Stimulated activated CD4-positive, alpha-beta T cell treated with anti-CD3 and anti-CD28 coated beads, Interleukin-2, amount 100 ng/mL, for 24 hours (primary cell): ENCODE measurements at regions not wholly inside any gene's neighbourhood (a gene's known extent, or its start where the extent isn't known, plus 50 kb on each side); places are given as distances from the start of the nearest gene placed in this dataset.

Experiments
- DNase-seq, 2 donors: peaks; one replicate each; pipeline ENCODE4 v3.0.0-alpha.2; 2020

- no peak for DNase-seq
Observed at GRCh38 chr9:109830545-109830944, 50.5 kb downstream of the PALM2AKAP2 start.

- no peak for DNase-seq
Observed at GRCh38 chr9:109831998-109832658, 52.1 kb downstream of the PALM2AKAP2 start.

DNA sequence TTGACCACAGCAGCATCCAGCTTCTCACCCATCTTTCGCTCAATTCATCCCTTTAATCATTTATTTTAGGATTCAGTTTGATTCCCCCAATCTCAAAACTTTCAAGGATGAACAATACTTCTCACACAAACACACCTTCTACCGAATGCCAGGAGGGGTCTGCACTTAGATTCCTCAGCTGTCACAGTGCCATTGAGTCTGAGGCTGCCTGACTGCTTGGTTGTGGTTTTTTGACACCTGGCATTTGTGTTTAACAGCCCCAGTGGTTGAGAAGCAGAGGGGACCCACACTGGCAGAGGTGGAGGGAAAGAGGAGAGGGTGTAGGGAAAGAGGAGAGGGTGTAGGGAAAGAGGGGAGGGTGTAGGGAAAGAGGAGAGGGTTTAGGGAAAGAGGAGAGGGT is 54.9 kb downstream of the PALM2AKAP2 start:
- DNase-seq = no peak

GRCh38 chr9:109843641-109844040 is 63.6 kb downstream of the PALM2AKAP2 start:
- DNase-seq = no peak

DNA sequence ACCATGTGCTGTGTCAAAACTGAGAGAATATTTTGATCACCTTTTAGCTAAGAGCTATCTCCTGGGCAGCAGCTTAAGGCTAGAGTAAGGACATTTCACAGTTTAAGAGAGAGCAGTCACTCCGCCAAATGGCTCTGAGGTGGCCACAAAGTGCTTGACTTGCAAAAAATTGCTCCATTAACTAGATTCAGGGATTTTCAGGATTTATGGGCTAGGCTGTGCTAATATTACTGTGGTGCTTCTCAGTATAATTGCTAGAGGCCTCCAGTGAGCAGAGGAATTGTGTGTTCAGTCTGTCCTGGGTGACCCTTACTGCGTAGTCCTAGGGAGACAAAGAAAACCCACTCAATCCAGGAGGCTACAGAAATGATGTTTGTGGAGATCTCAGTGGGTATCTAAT is 65.2 kb downstream of the PALM2AKAP2 start:
- DNase-seq = no peak

DNA sequence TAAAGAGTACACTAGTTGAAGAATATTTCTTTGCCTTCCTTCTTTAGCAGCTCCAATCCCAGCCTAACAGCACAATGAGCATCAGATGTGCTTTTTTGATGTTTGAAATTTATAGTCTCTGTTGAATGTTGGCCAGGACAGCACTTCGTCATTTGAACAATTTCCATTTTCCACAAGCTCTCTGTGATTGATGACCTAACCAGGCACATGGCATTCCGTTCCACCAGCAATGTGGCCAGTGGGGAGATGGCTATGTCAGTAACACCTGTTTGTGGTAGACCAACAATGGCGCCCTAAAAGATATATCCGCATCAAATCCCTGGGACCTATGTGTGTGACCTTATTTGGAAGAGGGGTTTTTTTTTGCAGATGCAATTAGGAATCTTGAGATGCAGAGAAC is 66.8 kb downstream of the PALM2AKAP2 start:
- no peak for DNase-seq

DNA sequence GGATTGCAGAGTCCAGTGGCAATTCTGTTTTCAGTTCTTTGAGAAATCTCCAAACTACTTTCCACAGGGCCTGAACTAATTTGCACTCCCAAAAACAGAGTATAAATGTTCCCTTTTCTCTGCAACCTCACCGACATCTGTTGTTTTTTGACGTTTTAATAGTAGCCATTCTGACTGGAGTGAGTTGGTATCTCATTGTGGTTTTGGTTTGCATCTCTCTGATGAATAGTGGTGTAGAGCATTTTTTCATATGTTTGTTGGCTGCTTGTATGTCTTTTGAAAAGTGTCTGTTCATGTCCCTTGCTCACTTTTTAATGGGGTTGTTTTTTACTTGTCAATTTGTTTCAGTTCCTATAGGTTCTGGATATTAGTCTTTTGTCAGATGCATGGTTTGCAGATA is 72.6 kb downstream of the PALM2AKAP2 start:
- DNase-seq = no peak

DNA sequence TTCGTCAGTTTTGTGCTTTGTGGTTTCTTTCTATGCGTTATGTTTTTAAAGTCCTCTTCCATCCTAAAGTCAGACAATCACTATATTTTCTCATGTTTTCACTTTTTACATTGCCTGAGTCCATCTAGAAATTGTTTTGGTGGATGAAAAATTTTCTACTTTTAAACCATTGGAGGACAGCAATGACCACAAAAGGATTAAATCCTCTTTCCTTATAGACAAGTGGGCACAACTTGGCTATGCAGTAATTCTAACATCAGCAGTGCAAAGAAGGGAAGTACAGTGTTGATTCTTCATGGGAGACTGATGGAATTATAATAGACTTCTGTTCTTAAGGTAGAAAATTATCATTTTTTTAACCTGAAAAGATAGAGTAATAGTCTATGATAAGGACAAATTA is 75.5 kb downstream of the PALM2AKAP2 start:
- DNase-seq = no peak

DNA sequence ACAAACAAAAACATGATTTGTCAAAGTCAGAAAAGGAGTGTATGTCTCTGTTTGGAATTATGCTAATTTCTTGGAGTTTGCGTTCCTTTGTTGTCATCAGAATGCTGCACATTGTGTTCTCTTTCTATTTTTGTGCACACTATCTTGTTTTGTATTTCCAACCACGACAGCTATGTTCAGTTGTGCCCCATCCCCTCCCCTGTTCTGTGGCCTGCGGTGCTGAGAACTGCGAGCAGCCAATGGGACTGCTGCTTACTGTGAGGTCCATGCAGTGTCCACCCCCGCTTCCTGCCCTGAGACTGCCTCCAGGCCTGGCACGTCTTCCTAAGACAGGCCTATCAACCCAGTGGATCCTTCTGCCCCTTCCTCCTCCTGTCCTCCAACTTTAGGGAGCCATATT is 76.8 kb downstream of the PALM2AKAP2 start:
- no peak for DNase-seq

DNA sequence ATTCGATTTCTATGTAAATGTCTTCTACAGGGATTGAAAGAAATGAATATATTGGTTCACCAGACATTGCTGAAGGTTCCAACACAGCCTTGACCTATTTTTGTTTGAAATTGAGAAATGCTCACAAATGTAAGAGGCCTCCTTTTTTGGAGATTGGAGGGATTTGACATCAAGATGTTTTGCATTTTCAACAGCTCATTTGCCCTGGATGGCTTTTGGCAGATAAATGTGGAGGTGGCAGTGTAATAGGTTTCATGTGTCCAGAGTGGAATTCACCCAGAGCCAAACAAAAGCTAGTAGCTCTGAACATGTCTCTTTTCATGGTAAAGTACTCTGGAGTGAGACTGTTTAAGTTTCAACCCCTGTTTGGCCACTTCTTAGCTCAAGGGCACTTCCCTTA is 77.3 kb downstream of the PALM2AKAP2 start:
- no peak for DNase-seq

DNA sequence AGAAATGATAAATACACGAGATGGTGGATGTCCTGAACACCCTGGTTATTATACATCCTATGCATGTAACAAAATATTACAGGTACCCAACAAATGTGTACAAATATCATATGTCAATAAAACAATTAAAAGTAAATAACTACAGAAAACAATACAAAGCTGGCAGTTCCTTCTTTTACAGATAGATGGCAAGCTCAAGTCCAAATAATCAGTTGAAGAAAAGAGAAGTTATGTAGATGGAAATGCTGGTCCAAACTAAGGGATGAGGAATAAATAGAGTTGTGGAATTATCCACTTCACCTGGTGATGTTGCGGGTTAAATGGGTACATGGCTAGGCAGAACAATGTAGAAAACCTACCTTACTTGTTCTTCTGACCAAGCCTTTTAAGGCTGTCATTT is 79.4 kb downstream of the PALM2AKAP2 start:
- DNase-seq = no peak

- no peak for DNase-seq
Observed at GRCh38 chr9:109860521-109860920, 80.5 kb downstream of the PALM2AKAP2 start.

- no peak for DNase-seq
Observed at GRCh38 chr9:109861499-109861898, 81.5 kb downstream of the PALM2AKAP2 start.

DNA sequence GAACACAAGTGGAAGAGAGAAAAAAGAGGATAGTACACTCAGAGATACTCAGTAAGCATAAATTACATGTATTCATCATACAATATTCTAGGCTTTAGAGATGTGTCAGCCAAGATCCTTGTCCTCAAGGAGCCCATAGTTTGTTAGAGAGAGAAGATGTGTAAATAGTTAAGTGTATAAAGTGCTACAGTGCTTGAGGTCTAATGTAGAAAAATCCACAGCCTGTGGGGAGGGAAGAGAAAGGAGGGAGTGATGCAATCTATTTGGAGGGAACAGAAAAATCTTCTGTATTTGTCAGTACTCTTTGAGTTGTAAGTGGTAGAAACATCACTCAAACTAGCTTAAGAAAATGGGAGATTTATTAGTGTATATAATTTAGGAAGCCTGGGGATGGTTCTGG is 81.9 kb downstream of the PALM2AKAP2 start:
- no peak for DNase-seq

DNA sequence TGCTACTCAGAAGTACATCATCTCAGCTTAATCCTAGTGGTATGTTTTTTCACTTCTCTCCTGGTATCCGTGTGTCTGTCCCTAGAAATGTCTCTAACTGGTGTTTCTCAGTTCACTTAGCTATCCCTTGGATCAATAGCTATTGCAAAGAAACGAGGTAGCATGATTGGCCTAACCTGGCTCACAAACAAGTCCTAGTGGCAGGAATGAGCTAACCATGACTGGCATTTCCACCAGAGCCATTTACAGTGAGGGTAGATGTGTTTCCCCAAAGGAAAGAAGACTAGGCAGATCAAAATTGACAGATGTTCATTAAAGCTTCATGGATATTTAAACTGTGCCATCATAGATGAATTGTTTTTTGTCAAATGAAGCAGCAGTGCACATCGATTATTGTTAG is 82.5 kb downstream of the PALM2AKAP2 start:
- no peak for DNase-seq

GRCh38 chr9:109863961-109864360 is 84.0 kb downstream of the PALM2AKAP2 start:
- no peak for DNase-seq

DNA sequence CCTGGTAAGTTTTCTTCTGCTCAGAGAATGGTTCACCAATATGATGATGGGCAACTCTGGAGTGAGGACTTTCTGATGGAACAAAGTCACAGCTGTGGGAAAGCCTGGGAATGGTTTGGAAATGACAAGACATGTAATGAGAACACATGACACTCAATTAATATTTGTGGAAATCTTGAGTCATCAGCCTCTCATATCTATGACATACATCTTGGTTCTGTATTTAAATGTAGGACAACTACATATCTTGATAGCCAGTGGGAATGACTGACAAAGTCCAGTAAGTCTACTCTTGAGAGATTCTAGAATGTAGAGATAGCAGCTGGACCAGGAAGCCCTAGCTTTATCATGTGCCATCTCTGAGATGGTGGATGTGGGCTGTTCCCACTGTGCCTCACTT is 85.5 kb downstream of the PALM2AKAP2 start:
- DNase-seq = no peak

- DNase-seq = no peak
Observed at GRCh38 chr9:109868207-109868606, 88.2 kb downstream of the PALM2AKAP2 start.

DNA sequence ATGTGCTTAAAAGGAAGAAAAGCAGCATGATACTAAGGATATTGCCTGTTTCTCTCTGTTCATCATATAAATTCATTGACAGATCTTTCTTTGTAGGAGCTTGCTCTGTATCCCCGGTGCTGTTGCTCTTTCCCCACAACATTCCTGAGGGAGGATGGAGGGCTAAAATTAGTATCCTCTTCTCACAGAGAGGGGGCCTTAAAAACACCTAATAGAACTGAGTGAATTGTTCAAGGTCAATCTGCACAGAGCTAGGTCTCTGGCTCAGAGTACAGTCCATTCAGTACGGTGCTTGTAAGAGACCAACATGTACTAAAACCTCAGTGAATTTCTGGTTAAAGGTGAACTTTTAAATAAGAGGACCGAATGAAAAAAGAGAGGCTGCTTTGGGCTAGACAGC is 88.7 kb downstream of the PALM2AKAP2 start:
- no peak for DNase-seq

GRCh38 chr9:109870365-109870764 is 90.4 kb downstream of the PALM2AKAP2 start:
- no peak for DNase-seq

DNA sequence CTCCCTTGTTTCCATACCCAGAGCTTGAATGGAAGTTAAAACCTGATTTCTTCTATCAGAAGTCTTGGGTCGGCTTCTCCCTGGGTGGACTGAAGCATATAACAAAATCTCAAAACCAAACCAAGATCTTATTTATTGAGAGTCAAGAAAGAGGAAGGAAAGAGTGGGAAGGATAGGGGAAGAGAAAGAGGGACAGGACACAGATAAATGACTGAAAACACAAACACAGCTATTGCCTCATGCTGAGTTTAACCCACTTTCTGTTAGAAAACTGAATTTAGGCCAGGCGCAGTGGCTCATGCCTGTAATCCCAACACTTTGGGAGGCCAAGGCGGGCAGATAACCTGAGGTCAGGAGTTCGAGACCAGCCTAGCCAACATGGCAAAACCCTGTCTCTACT is 92.9 kb downstream of the PALM2AKAP2 start:
- DNase-seq = no peak

- no peak for DNase-seq
Observed at GRCh38 chr9:109875495-109876129, 95.6 kb downstream of the PALM2AKAP2 start.

DNA sequence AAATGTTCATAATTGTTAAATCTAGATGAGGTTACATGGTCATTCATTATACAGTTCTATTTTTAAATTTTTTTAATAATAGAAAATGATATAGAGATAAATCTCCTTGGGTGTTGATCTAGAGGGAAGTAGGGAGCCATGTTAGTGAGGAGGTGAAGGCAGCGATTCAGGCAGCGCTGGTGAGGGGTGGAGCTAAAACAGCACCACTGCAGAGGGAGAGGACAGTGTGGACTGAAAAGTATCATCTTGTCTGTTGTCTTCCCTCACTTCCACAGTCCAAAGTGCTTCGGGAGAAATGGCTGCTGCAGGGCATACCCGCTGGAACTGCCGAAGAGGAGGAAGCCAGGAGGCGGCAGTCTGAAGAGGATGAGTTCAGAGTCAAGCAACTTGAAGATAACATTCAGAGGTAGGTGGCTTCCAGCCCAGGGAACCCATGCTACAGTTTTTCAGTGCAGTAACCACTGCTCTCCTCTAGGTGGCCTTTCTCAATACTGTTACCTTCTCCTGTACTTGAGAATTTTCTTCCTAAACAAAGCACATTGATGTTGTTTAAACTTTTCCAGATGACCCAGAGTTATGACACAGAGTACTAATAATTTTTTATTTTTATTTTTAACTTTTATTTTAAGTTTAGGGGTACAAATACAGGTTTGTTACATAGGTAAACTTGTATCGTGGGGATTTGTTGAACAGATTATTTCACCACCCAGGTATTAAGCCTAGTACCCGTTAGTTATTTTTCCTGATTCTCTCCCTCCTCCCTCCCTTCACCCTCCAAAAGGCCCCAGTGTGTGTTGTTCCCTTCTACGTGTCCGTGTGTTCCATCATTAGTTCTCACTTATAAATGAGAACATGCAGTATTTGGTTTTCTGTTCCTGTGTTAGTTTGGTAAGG is 100.5 kb downstream of the PALM2AKAP2 start:
- DNase-seq = peak; percentile 21 to 25

DNA sequence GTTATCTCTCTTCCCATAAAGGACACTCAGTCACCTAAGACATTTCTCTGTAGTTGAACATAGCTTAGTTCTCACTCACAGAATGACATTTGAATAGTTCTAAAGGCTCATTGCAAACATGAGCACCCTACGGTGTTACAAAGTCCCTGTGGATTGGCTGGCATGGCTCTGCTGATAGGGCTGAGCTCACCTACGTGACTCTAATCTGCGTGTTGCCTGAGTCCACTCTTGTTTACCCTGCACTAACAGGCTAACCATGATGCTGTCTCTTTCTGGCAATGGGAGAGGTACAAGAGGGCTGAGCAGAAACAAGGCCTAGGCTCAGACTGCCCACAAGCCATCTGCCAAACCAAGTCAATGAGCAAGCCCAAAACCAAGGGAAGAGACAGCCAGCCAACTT is 103.6 kb downstream of the PALM2AKAP2 start:
- DNase-seq = no peak
